MM.1S (cell line): ENCODE measurements at regions not wholly inside any gene's neighbourhood (a gene's known extent, or its start where the extent isn't known, plus 50 kb on each side); places are given as distances from the start of the nearest gene placed in this dataset.

Source experiments
- DNase-seq: peaks from one replicate; pipeline ENCODE4 v3.0.0-alpha.2; 2015
- H2AFZ ChIP-seq: fragments of 300-600 bp; sonication (generic); 2 replicates; pipeline ENCODE4 v1.6.0; 2016; ENCODE audit warnings: antibody characterized with exemption, low read length
- H3F3A ChIP-seq: fragments of 300-600 bp; sonication (generic); 2 replicates; pipeline ENCODE4 v1.6.1; 2016; ENCODE audit warnings: mild to moderate bottlenecking, antibody characterized with exemption, low read length, moderate library complexity, mixed read lengths; ENCODE audit not compliant: insufficient read depth
- H3K27ac ChIP-seq: fragments of 300-600 bp; sonication (generic); 2 replicates; pipeline ENCODE4 v1.5.1; 2016; ENCODE audit warnings: mild to moderate bottlenecking, low read length
- H3K27me3 ChIP-seq: fragments of 300-600 bp; sonication (generic); replicated peaks from 2 replicates; pipeline ENCODE4 v1.6.0; 2016; ENCODE audit warnings: low read length; ENCODE audit not compliant: insufficient read depth
- H3K36me3 ChIP-seq: fragments of 300-600 bp; sonication (generic); replicated peaks from 2 replicates; pipeline ENCODE4 v1.6.1; 2016; ENCODE audit warnings: mild to moderate bottlenecking, low read length, mixed read lengths; ENCODE audit not compliant: insufficient read depth
- H3K4me1 ChIP-seq: fragments of 300-600 bp; sonication (generic); 2 replicates; pipeline ENCODE4 v1.6.1; 2016; ENCODE audit warnings: low read length, mixed read lengths
- H3K4me2 ChIP-seq: fragments of 300-600 bp; sonication (generic); 2 replicates; pipeline ENCODE4 v1.6.0; 2016; ENCODE audit warnings: low read depth, low read length
- H3K4me3 ChIP-seq: fragments of 300-600 bp; sonication (generic); 2 replicates; pipeline ENCODE4 v1.5.1; 2016; ENCODE audit warnings: low read length, mixed read lengths
- H3K79me2 ChIP-seq: fragments of 300-600 bp; sonication (generic); 2 replicates; pipeline ENCODE4 v1.6.1; 2016; ENCODE audit warnings: mixed run types, low read length, mixed read lengths
- H3K9ac ChIP-seq: fragments of 300-600 bp; sonication (generic); 2 replicates; pipeline ENCODE4 v1.6.1; 2016; ENCODE audit warnings: low read length, mixed read lengths
- H3K9me2 ChIP-seq: fragments of 300-600 bp; sonication (generic); replicated peaks from 2 replicates; pipeline ENCODE4 v1.6.1; 2016; ENCODE audit warnings: mild to moderate bottlenecking, low read length, mixed read lengths; ENCODE audit not compliant: insufficient read depth
- H3K9me3 ChIP-seq: fragments of 300-600 bp; sonication (generic); replicated peaks from 2 replicates; pipeline ENCODE4 v1.6.1; 2016; ENCODE audit warnings: mild to moderate bottlenecking, low read length, mixed read lengths; ENCODE audit not compliant: insufficient read depth
- H4K20me1 ChIP-seq: fragments of 300-600 bp; sonication (generic); 2 replicates; pipeline ENCODE4 v1.6.1; 2016; ENCODE audit warnings: mild to moderate bottlenecking, low read length, moderate library complexity, mixed read lengths; ENCODE audit not compliant: insufficient read depth
- EZH2 ChIP-seq: fragments of 300-600 bp; sonication (generic); optimal IDR thresholded peaks from 2 replicates; pipeline ENCODE3; 2017; ENCODE audit warnings: low read depth, mild to moderate bottlenecking, antibody characterized with exemption, low read length, mixed read lengths
- EZH2phosphoT487 ChIP-seq: fragments of 300-600 bp; sonication (generic); IDR thresholded peaks from 2 replicates; pipeline ENCODE4 v1.6.1; 2018; ENCODE audit warnings: antibody characterized with exemption, low read length
- TF ChIP-seq, protein P1 (sequence below): fragments of 300-600 bp; sonication (generic); IDR thresholded peaks from 2 replicates; pipeline ENCODE4 v1.5.1; 2016; ENCODE audit warnings: antibody characterized with exemption, low read length, mixed read lengths

- H3K9me3 ChIP-seq: no peaks in the 10 kb centered on the region
- DNase-seq: no peak
- no peaks in the 10 kb centered on the region for H3F3A ChIP-seq
- H3K36me3 ChIP-seq: no peaks in the 10 kb centered on the region
- no peak overlapping the region for H3K4me3 ChIP-seq
- TF ChIP-seq, protein P1, sequence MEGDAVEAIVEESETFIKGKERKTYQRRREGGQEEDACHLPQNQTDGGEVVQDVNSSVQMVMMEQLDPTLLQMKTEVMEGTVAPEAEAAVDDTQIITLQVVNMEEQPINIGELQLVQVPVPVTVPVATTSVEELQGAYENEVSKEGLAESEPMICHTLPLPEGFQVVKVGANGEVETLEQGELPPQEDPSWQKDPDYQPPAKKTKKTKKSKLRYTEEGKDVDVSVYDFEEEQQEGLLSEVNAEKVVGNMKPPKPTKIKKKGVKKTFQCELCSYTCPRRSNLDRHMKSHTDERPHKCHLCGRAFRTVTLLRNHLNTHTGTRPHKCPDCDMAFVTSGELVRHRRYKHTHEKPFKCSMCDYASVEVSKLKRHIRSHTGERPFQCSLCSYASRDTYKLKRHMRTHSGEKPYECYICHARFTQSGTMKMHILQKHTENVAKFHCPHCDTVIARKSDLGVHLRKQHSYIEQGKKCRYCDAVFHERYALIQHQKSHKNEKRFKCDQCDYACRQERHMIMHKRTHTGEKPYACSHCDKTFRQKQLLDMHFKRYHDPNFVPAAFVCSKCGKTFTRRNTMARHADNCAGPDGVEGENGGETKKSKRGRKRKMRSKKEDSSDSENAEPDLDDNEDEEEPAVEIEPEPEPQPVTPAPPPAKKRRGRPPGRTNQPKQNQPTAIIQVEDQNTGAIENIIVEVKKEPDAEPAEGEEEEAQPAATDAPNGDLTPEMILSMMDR: no peak
- TF ChIP-seq EZH2phosphoT487: no peak
- no peak for TF ChIP-seq EZH2
- no peak overlapping the region for H3K4me2 ChIP-seq
- no peak overlapping the region for H3K9ac ChIP-seq
- H3K79me2 ChIP-seq: no peaks in the 10 kb centered on the region
- H3K4me1 ChIP-seq: no peaks in the 10 kb centered on the region
- no peaks in the 10 kb centered on the region for H4K20me1 ChIP-seq
- no peak overlapping the region for H2AFZ ChIP-seq
- H3K27me3 ChIP-seq: no peaks in the 10 kb centered on the region
- no peak overlapping the region for H3K27ac ChIP-seq
- H3K9me2 ChIP-seq: no peaks in the 10 kb centered on the region
Measured at GRCh38 chr2:12637754-12638153, 79.0 kb upstream of the TRIB2 start.

- Histone ChIP-seq H3K27ac (no peak overlapping the region), H3K4me2 (no peak overlapping the region), H3K9ac (no peak overlapping the region), H3K4me1 (no peaks in the 10 kb centered on the region), H3K27me3 (no peaks in the 10 kb centered on the region), H3K79me2 (no peaks in the 10 kb centered on the region), H2AFZ (no peak overlapping the region), H3K9me2 (no peaks in the 10 kb centered on the region), H3F3A (no peaks in the 10 kb centered on the region), H3K9me3 (no peaks in the 10 kb centered on the region), H3K36me3 (no peaks in the 10 kb centered on the region), H3K4me3 (no peak overlapping the region), H4K20me1 (no peaks in the 10 kb centered on the region)
- no peak for DNase-seq
- TF ChIP-seq, protein P1: no peak
- TF ChIP-seq EZH2phosphoT487: no peak
- TF ChIP-seq EZH2: no peak
Measured at GRCh38 chr2:12641441-12641840, 75.3 kb upstream of the TRIB2 start.

GRCh38 chr2:12642332-12642731 lies 74.4 kb upstream of the TRIB2 start:
- H3K9me2 ChIP-seq: no peaks in the 10 kb centered on the region
- H3K4me3 ChIP-seq: no peak overlapping the region
- H3K4me2 ChIP-seq: no peak overlapping the region
- no peaks in the 10 kb centered on the region for H4K20me1 ChIP-seq
- H2AFZ ChIP-seq: no peak overlapping the region
- no peaks in the 10 kb centered on the region for H3K36me3 ChIP-seq
- no peaks in the 10 kb centered on the region for H3F3A ChIP-seq
- TF ChIP-seq, protein P1: no peak
- TF ChIP-seq EZH2: no peak
- no peak for TF ChIP-seq EZH2phosphoT487
- no peak overlapping the region for H3K9ac ChIP-seq
- no peak overlapping the region for H3K27ac ChIP-seq
- no peak for DNase-seq
- H3K79me2 ChIP-seq: no peaks in the 10 kb centered on the region
- no peaks in the 10 kb centered on the region for H3K27me3 ChIP-seq
- H3K9me3 ChIP-seq: no peaks in the 10 kb centered on the region
- H3K4me1 ChIP-seq: no peaks in the 10 kb centered on the region

DNA sequence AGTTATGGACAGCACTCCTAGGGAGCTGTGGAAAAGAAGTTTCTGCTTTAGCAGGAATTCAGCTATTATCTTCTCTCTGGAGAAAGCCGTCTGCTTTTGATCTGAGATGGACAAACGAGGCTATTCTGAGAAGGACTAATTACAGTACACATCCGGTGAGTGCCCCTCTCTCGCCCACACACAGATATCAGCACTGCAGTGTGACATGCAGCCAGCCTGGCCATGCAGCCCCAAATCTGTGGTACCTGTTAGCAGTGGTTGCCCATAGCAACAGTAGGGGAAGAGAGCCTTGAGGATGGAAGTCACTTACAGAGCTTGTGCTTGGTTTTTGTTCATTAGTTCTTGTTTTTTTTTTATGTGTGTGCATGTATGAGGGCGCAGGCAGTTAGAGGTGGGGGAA lies 73.9 kb upstream of the TRIB2 start:
- Histone ChIP-seq H2AFZ (no peak overlapping the region), H3F3A (no peaks in the 10 kb centered on the region), H3K9ac (no peak overlapping the region), H3K4me3 (no peak overlapping the region), H3K36me3 (no peaks in the 10 kb centered on the region), H4K20me1 (no peaks in the 10 kb centered on the region), H3K4me1 (no peaks in the 10 kb centered on the region), H3K9me2 (no peaks in the 10 kb centered on the region), H3K4me2 (no peak overlapping the region), H3K9me3 (no peaks in the 10 kb centered on the region), H3K79me2 (no peaks in the 10 kb centered on the region), H3K27me3 (no peaks in the 10 kb centered on the region), H3K27ac (no peak overlapping the region)
- no peak for DNase-seq
- TF ChIP-seq EZH2: no peak
- TF ChIP-seq EZH2phosphoT487: no peak
- TF ChIP-seq, protein P1: no peak
